ENCODE measurements at regions not wholly inside any gene's neighbourhood (a gene's known extent, or its start where the extent isn't known, plus 50 kb on each side); places are given as distances from the start of the nearest gene placed in this dataset.

- no peaks in the 10 kb centered on the region for H3K4me1 ChIP-seq (replicated peaks)
- DNase-seq (ENCODE audit: low spot score): no peak
- no peaks in the 10 kb centered on the region for H3K27me3 ChIP-seq (replicated peaks; ENCODE audit: insufficient read depth)
- H3K9me3 ChIP-seq: no peaks in the 10 kb centered on the region
- no peak overlapping the region for H3K27ac ChIP-seq
- no peak for TF ChIP-seq CTCF (IDR thresholded peaks at IDR 0.05)
- TF ChIP-seq POLR2AphosphoS5 (IDR thresholded peaks at IDR 0.05): no peak
- TF ChIP-seq POLR2A (IDR thresholded peaks at IDR 0.05): no peak
- no peak overlapping the region for H3K4me3 ChIP-seq
- 76% methylated on average over 3 of the region's 3 CpGs for WGBS
- intact Hi-C loops (cut with DNase I): no loop called here
- no peaks in the 10 kb centered on the region for H3K36me3 ChIP-seq
Observed at GRCh38 chr17:71740866-71741265, 380.0 kb upstream of the SOX9 start.

GRCh38 chr17:71741836-71742235, 379.0 kb upstream of the SOX9 start:
- no peak for TF ChIP-seq CTCF (IDR thresholded peaks at IDR 0.05)
- no peak for TF ChIP-seq POLR2AphosphoS5 (IDR thresholded peaks at IDR 0.05)
- no peak for TF ChIP-seq POLR2A (IDR thresholded peaks at IDR 0.05)
- intact Hi-C loops (cut with DNase I): no loop called here
- no peak for DNase-seq (ENCODE audit: low spot score)
- H3K4me1 ChIP-seq (replicated peaks): no peaks in the 10 kb centered on the region
- no peaks in the 10 kb centered on the region for H3K9me3 ChIP-seq
- no peak overlapping the region for H3K27ac ChIP-seq
- H3K4me3 ChIP-seq: no peak overlapping the region
- H3K27me3 ChIP-seq (replicated peaks; ENCODE audit: insufficient read depth): no peaks in the 10 kb centered on the region
- H3K36me3 ChIP-seq: no peaks in the 10 kb centered on the region

GRCh38 chr17:71748872-71749271, 371.9 kb upstream of the SOX9 start:
- Histone ChIP-seq H3K4me1 (replicated peaks) (no peaks in the 10 kb centered on the region), H3K9me3 (no peaks in the 10 kb centered on the region), H3K36me3 (no peaks in the 10 kb centered on the region), H3K27ac (no peak overlapping the region), H3K4me3 (no peak overlapping the region), H3K27me3 (replicated peaks; ENCODE audit: insufficient read depth) (no peaks in the 10 kb centered on the region)
- intact Hi-C loops (cut with DNase I): no loop called here
- TF ChIP-seq CTCF (IDR thresholded peaks at IDR 0.05): no peak
- no peak for TF ChIP-seq POLR2AphosphoS5 (IDR thresholded peaks at IDR 0.05)
- TF ChIP-seq POLR2A (IDR thresholded peaks at IDR 0.05): no peak
- DNase-seq (ENCODE audit: low spot score): no peak

- no peak for DNase-seq (ENCODE audit: low spot score)
- TF ChIP-seq CTCF (IDR thresholded peaks at IDR 0.05) (no peak), POLR2AphosphoS5 (IDR thresholded peaks at IDR 0.05) (no peak), POLR2A (IDR thresholded peaks at IDR 0.05) (no peak)
- Histone ChIP-seq H3K9me3 (no peaks in the 10 kb centered on the region), H3K27ac (no peak overlapping the region), H3K4me1 (replicated peaks) (no peaks in the 10 kb centered on the region), H3K4me3 (no peak overlapping the region), H3K27me3 (replicated peaks; ENCODE audit: insufficient read depth) (no peaks in the 10 kb centered on the region), H3K36me3 (no peaks in the 10 kb centered on the region)
- intact Hi-C loops (cut with DNase I): no loop called here
- 72% methylated on average over 3 of the region's 3 CpGs for whole genome bisulfite sequencing
Observed at GRCh38 chr17:71753070-71753469, 367.8 kb upstream of the SOX9 start.

GRCh38 chr17:71757156-71757555, 363.7 kb upstream of the SOX9 start:
- WGBS: 75% methylated on average over 5 of the region's 5 CpGs
- H3K4me3 ChIP-seq: no peak overlapping the region
- no peaks in the 10 kb centered on the region for H3K27me3 ChIP-seq (replicated peaks; ENCODE audit: insufficient read depth)

More at GRCh38 chr17:71757156-71757555, 363.7 kb upstream of the SOX9 start:
- no peak overlapping the region for H3K27ac ChIP-seq
- H3K9me3 ChIP-seq: no peaks in the 10 kb centered on the region
- no peaks in the 10 kb centered on the region for H3K4me1 ChIP-seq (replicated peaks)
- DNase-seq (ENCODE audit: low spot score): no peak
- intact Hi-C loops (cut with DNase I): no loop called here
- TF ChIP-seq POLR2AphosphoS5 (IDR thresholded peaks at IDR 0.05) (no peak), POLR2A (IDR thresholded peaks at IDR 0.05) (no peak), CTCF (IDR thresholded peaks at IDR 0.05) (no peak)
- no peaks in the 10 kb centered on the region for H3K36me3 ChIP-seq
